ENCODE measurements at regions not wholly inside any gene's neighbourhood (a gene's known extent, or its start where the extent isn't known, plus 50 kb on each side); places are given as distances from the start of the nearest gene placed in this dataset.

DNA sequence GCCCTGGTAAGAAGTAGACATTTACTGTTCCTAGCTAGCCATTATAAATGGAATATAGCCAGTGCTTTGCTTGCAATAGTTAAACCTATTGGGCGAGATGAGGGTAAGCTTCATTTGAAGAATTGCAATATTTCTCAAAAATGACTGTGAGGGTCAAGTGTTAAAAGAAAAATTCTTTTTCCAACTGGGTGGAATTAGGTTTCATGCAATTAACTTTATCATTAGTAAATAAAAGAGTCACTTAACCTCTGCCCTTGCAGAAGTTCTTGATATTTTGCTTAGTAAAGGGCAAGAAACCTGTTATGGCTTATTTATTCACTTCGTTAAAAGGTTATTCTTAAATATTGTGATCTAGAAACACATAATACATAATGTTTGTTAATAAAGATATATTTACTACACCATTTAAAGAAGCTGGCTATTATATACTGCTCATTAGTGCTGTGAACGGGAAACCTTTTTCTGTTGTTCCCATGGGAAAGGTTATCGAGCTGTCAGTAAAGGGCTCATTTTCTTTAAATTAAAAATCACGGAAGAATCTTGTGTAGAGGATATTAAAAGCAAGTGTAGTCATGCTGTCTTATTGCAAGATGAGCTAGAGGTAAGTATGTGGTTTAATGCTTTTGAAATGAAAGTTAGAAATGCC, 370.5 kb downstream of the CSNK1G3 start:
- Histone ChIP-seq H3K79me1 (ENCODE audit: low read depth, low read length) (no peaks in the 10 kb centered on the region), H3K27me3 (replicated peaks in 1 of 4; ENCODE audit: control insufficient read depth in 3 of 4, extremely low read depth in 1 of 4, insufficient read depth in 3 of 4, low read length in 3 of 4) (no peaks in the 10 kb centered on the region), H3K27ac (ENCODE audit: low read depth, low read length) (no peak overlapping the region), H3K4ac (replicated peaks; ENCODE audit: insufficient read length, low read depth, low read length) (no peak overlapping the region), H3K18ac (ENCODE audit: extremely low read depth, low read length) (no peak overlapping the region), H4K8ac (ENCODE audit: extremely low read depth, insufficient read depth, low read length) (no peak overlapping the region), H3K79me2 (ENCODE audit: control insufficient read depth in 1 of 2, insufficient read depth in 2 of 2, low read length in 2 of 2) (no peaks in the 10 kb centered on the region), H2BK20ac (ENCODE audit: low read length) (no peak overlapping the region), H2AFZ (ENCODE audit: low read length) (no peak overlapping the region), H3K4me3 (ENCODE audit: extremely low read depth in 1 of 4, insufficient read depth in 2 of 4, low read depth in 3 of 4, low read length in 4 of 4) (no peak overlapping the region), H3K9me3 (ENCODE audit: insufficient read depth in 2 of 2, low read depth in 1 of 2, low read length in 1 of 2) (no peaks in the 10 kb centered on the region), H3K4me2 (ENCODE audit: insufficient read depth in 1 of 2, low read depth in 2 of 2, low read length in 2 of 2) (no peak overlapping the region), H3K14ac (ENCODE audit: insufficient read length) (no peak overlapping the region), H4K5ac (ENCODE audit: insufficient read length, low read depth, low read length) (no peak overlapping the region), H4K20me1 (replicated peaks in 1 of 2; ENCODE audit: control insufficient read depth in 1 of 2, insufficient read depth in 2 of 2, low read length in 2 of 2) (no peaks in the 10 kb centered on the region), H3K23me2 (ENCODE audit: low read depth, low read length) (no peaks in the 10 kb centered on the region), H3K36me3 (ENCODE audit: control insufficient read depth in 2 of 4, insufficient read depth in 4 of 4, low read length in 3 of 4) (no peaks in the 10 kb centered on the region), H3K56ac (replicated peaks; ENCODE audit: insufficient read length, low read depth, low read length) (no peak overlapping the region), H2BK12ac (ENCODE audit: low read depth, low read length) (no peak overlapping the region), H3K23ac (ENCODE audit: insufficient read length) (no peak overlapping the region), H2BK15ac (ENCODE audit: low read length) (no peak overlapping the region), H3K4me1 (replicated peaks in 1 of 4; ENCODE audit: control insufficient read depth in 3 of 4, insufficient read depth in 4 of 4, low read length in 3 of 4) (peaks cover 0 to 4% (median 3%) of the 10 kb centered on the region in 4 experiments; a peak in 4 of 7 replicates), H3K9ac (replicated peaks in 1 of 4; ENCODE audit: extremely low read depth in 1 of 4, low read depth in 3 of 4, low read length in 3 of 4) (no peak overlapping the region), H2AK5ac (ENCODE audit: low read depth, low read length) (no peak overlapping the region), H2BK5ac (ENCODE audit: low read depth, low read length) (no peak overlapping the region), H2BK120ac (replicated peaks; ENCODE audit: low read depth, low read length) (no peak overlapping the region), H4K91ac (replicated peaks; ENCODE audit: insufficient read length, low read length) (no peak overlapping the region)
- FAIRE-seq (no peak), DNase-seq (ENCODE audit: low read depth in 1 of 2, low spot score in 2 of 2) (no peak)
- CTCF ChIA-PET (ENCODE audit: partially characterized antibody): no interaction called here
- POLR2A ChIA-PET (ENCODE audit: partially characterized antibody): no interaction called here
- WGBS, 2 experiments (ENCODE audit: extremely low coverage in 1 of 2, insufficient coverage in 1 of 2, insufficient read length in 1 of 2, insufficient replicate concordance in 2 of 2, low coverage in 1 of 2, low lambda C conversion rate in 2 of 2, missing lambda C conversion rate in 1 of 2): 86% methylated on average over 5 of the region's 5 CpGs; no CpG with 5 or more reads in 1 of the 2 experiments
- TF ChIP-seq GABPA (IDR thresholded peaks at IDR 0.05; ENCODE audit: borderline replicate concordance, insufficient read depth, low read length) (no peak), SRF (IDR thresholded peaks at IDR 0.05; ENCODE audit: low read depth, low read length) (no peak), SIRT6 (IDR thresholded peaks at IDR 0.05; ENCODE audit: low read length) (no peak), KDM5A (IDR thresholded peaks at IDR 0.05; ENCODE audit: low read length) (no peak), JUN (IDR thresholded peaks at IDR 0.05; ENCODE audit: low read depth, low read length) (no peak), TAF7 (optimal IDR thresholded peaks at IDR 0.05; ENCODE audit: borderline replicate concordance, low read depth, low read length) (no peak), TAF1 (IDR thresholded peaks at IDR 0.05; ENCODE audit: low read depth, low read length) (no peak), TEAD4 (IDR thresholded peaks at IDR 0.05; ENCODE audit: low read depth, low read length) (no peak), BACH1 (IDR thresholded peaks at IDR 0.05; ENCODE audit: low read length) (no peak), SUZ12 (IDR thresholded peaks at IDR 0.05; ENCODE audit: low read length) (no peak), CBX8 (IDR thresholded peaks at IDR 0.05; ENCODE audit: borderline replicate concordance, low read depth, low read length) (no peak), RNF2 (IDR thresholded peaks at IDR 0.05; ENCODE audit: borderline replicate concordance, low read depth, low read length, missing control alignments, poor library complexity, severe bottlenecking) (no peak), RBBP5 (IDR thresholded peaks at IDR 0.05; ENCODE audit: borderline replicate concordance, low read depth, low read length) (no peak)
- TF ChIP-seq, protein P1, sequence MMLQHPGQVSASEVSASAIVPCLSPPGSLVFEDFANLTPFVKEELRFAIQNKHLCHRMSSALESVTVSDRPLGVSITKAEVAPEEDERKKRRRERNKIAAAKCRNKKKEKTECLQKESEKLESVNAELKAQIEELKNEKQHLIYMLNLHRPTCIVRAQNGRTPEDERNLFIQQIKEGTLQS (IDR thresholded peaks at IDR 0.05; ENCODE audit: insufficient read depth, low read depth, low read length): no peak

Data from H1 (cell line).